GM12878 (cell line): ENCODE measurements at regions not wholly inside any gene's neighbourhood (a gene's known extent, or its start where the extent isn't known, plus 50 kb on each side); places are given as distances from the start of the nearest gene placed in this dataset.

Source experiments
- ATAC-seq: fragments of 200-7000 bp; cut with Tn5 transposase; 3 replicates; pipeline ENCODE4 v1.9.1; 2020; ENCODE audit warnings: mild to moderate bottlenecking, moderate library complexity
- BruUV-seq: library from RNA; stranded (reverse); fragments of 400-500 nt; replicated peaks from 2 replicates; lab custom pipeline; 2021; lab: Mats Ljungman, UMichigan
- CTCF ChIA-PET: fragments of 300-600 bp; sonication (Branson Sonifier 250); formaldehyde crosslinking; extraction: SDS; loops from one replicate; lab custom pipeline; 2021; ENCODE audit warnings: inconsistent platforms; lab: Yijun Ruan, JAX
- POLR2A ChIA-PET: fragments of 350-600 bp; formaldehyde crosslinking; extraction: SDS; loops from one replicate; lab custom pipeline; 2021; ENCODE audit warnings: inconsistent platforms; lab: Charles Lee
- RAD21 ChIA-PET: fragments of 300-600 bp; sonication (Branson Sonifier 250); formaldehyde crosslinking; loops from one replicate; lab custom pipeline; 2023; ENCODE audit warnings: antibody characterized with exemption; ENCODE audit not compliant: unreplicated experiment; lab: Charles Lee
- SMC1A ChIA-PET: fragments of 300-600 bp; sonication (Branson Sonifier 250); formaldehyde crosslinking; loops from one replicate; lab custom pipeline; 2023; ENCODE audit not compliant: unreplicated experiment, uncharacterized antibody; lab: Charles Lee
- DNase-seq: peaks from one replicate; pipeline ENCODE4 v3.0.0-alpha.2; 2011; ENCODE audit warnings: low read depth, low spot score
- FAIRE-seq: peaks from 3 replicates; lab custom pipeline; 2011; peaks lifted over from hg19 to GRCh38; lab: Jason Lieb, UNC
- H2AFZ ChIP-seq: 2 replicates; pipeline ENCODE4 v1.6.0; 2011; ENCODE audit warnings: low read depth, low read length, control low read depth; ENCODE audit not compliant: control insufficient read depth
- H3K27ac ChIP-seq: 2 replicates; pipeline ENCODE4 v1.5.1; 2011; ENCODE audit warnings: control low read depth; ENCODE audit not compliant: control insufficient read depth, insufficient read depth
- H3K27me3 ChIP-seq, 2 experiments: replicated peaks in 1 of 2; 2 replicates each; pipeline versions ENCODE4 v1.6.0 to v1.6.1; 2011; ENCODE audit warnings: low read length in 1 of 2; ENCODE audit not compliant: control insufficient read depth in 2 of 2, insufficient read depth in 2 of 2
- H3K36me3 ChIP-seq, 2 experiments: 2 replicates each; pipeline ENCODE4 v1.5.1; 2011; ENCODE audit warnings: low read length in 1 of 2; ENCODE audit not compliant: control insufficient read depth in 2 of 2, insufficient read depth in 2 of 2
- H3K4me1 ChIP-seq: 2 replicates; pipeline ENCODE4 v1.6.1; 2011; ENCODE audit warnings: mild to moderate bottlenecking, low read length, moderate library complexity, mixed read lengths; ENCODE audit not compliant: control insufficient read depth, insufficient read depth
- H3K4me2 ChIP-seq: 2 replicates; pipeline ENCODE4 v1.6.0; 2011; ENCODE audit warnings: control low read depth; ENCODE audit not compliant: control insufficient read depth, insufficient read depth
- H3K4me3 ChIP-seq: fragments of 200-600 bp; sonication (generic); 2 replicates; pipeline ENCODE4 v1.5.1; 2016
- H3K79me2 ChIP-seq: 2 replicates; pipeline ENCODE4 v1.6.0; 2011; ENCODE audit warnings: low read length; ENCODE audit not compliant: control insufficient read depth, insufficient read depth
- H3K9ac ChIP-seq: 2 replicates; pipeline ENCODE4 v1.8.0; 2011; ENCODE audit warnings: low read length, control low read depth, mixed read lengths; ENCODE audit not compliant: control insufficient read depth, insufficient read depth
- H3K9me3 ChIP-seq: replicated peaks from 3 replicates; pipeline ENCODE4 v1.5.1; 2011; ENCODE audit warnings: mild to moderate bottlenecking, low read length; ENCODE audit not compliant: control insufficient read depth, insufficient read depth
- H4K20me1 ChIP-seq: 2 replicates; pipeline ENCODE4 v1.6.0; 2011; ENCODE audit not compliant: control insufficient read depth, insufficient read depth
- ATF7 ChIP-seq: fragments of 450-650 bp; IDR thresholded peaks from 2 replicates; pipeline ENCODE4 v1.6.1; 2016; ENCODE audit warnings: low read depth, mild to moderate bottlenecking
- EP300 ChIP-seq, 2 experiments: fragments of 150-350 bp in 1 of 2; IDR thresholded peaks; 2 replicates each; pipeline ENCODE4 v1.6.1; 2011 to 2012; ENCODE audit warnings: low read depth in 2 of 2, low read length in 2 of 2, borderline replicate concordance in 1 of 2, improper control_type of control experiment in 1 of 2, inconsistent platforms in 1 of 2; ENCODE audit not compliant: control insufficient read depth in 1 of 2
- RAD51 ChIP-seq: fragments of 450-650 bp; IDR thresholded peaks from 2 replicates; pipeline ENCODE4 v1.6.1; 2016; ENCODE audit warnings: moderate library complexity, mild to moderate bottlenecking, inconsistent platforms
- ZNF687 ChIP-seq: fragments of 450-650 bp; IDR thresholded peaks from 2 replicates; pipeline ENCODE4 v1.6.1; 2017; ENCODE audit warnings: mild to moderate bottlenecking, moderate library complexity
- WGBS: methylation state at CpG from one replicate; pipeline ENCODE4 v1.1.6; 2016; ENCODE audit warnings: low lambda C conversion rate; ENCODE audit not compliant: insufficient replicate concordance, insufficient coverage; ENCODE audit errors: missing lambda C conversion rate; 5-methylcytosine and 5-hydroxymethylcytosine counted together
- in situ Hi-C: fragments of 300-500 bp; cut with MboI; formaldehyde crosslinking; loops from 9 replicates; pipeline ENCODE4 v1.14.3; 2018; ENCODE audit warnings: mixed read lengths
- intact Hi-C: fragments of 100-400 bp; cut with micrococcal nuclease; formaldehyde crosslinking; loops from one replicate; pipeline ENCODE4 v1.14.2; 2022; ENCODE audit not compliant: unreplicated experiment

GRCh38 chrX:39631276-39632229 lies 466.2 kb downstream of the BCOR start:
- DNase-seq (no peak), ATAC-seq (no peak)
- H3K9me3 ChIP-seq, result no peaks in the 10 kb centered on the region
- no peaks in the 10 kb centered on the region for H3K36me3 ChIP-seq
- no peaks in the 10 kb centered on the region for H3K27me3 ChIP-seq
- H3K79me2 ChIP-seq, result no peaks in the 10 kb centered on the region
- no peak overlapping the region for H3K4me2 ChIP-seq
- H2AFZ ChIP-seq, result no peak overlapping the region
- no peaks in the 10 kb centered on the region for H3K4me1 ChIP-seq
- H3K4me3 ChIP-seq, result no peak overlapping the region
- TF ChIP-seq EP300 (IDR thresholded peaks at IDR 0.05; ENCODE audit: borderline replicate concordance in 1 of 2, control insufficient read depth in 1 of 2, low read depth in 2 of 2, low read length in 2 of 2) (no peak), ZNF687 (no peak), ATF7 (no peak), RAD51 (no peak)
- TF ChIP-seq, all 136 proteins: peak for 0
- no peak for FAIRE-seq
- ChIA-PET SMC1A (interaction anchor here (0.7 kb wide), 1 partner anchor 7 kb away, joined by 3 read pairs; no protein-coding TSS in a partner anchor), CTCF (no interaction called here), POLR2A (interaction anchor here (0.6 kb wide), 1 partner anchor 1184 kb away, joined by 3 read pairs; no protein-coding TSS in a partner anchor), RAD21 (no interaction called here)
- BruUV-seq, result no TSS peak
- no peaks in the 10 kb centered on the region for H4K20me1 ChIP-seq
- intact Hi-C loops, result no loop called here
- H3K9ac ChIP-seq, result no peak overlapping the region
- in situ Hi-C loops, result no loop called here
- WGBS, result 39% methylated on average over 4 of the region's 4 CpGs
- H3K27ac ChIP-seq, result no peak overlapping the region
